Activated CD8-positive, alpha-beta memory T cell treated with anti-CD3 and anti-CD28 coated beads for 36 hours (primary cell): ENCODE measurements at regions not wholly inside any gene's neighbourhood (a gene's known extent, or its start where the extent isn't known, plus 50 kb on each side); places are given as distances from the start of the nearest gene placed in this dataset.

Experiments used
- CTCF ChIA-PET: fragments of 350-600 bp; sonication (Branson Sonifier 250); formaldehyde crosslinking; loops from one replicate; lab custom pipeline; 2021; ENCODE audit warnings: antibody characterized with exemption; lab: Charles Lee
- POLR2A ChIA-PET: fragments of 350-600 bp; sonication (Branson Sonifier 250); formaldehyde crosslinking; loops from one replicate; lab custom pipeline; 2021; ENCODE audit warnings: antibody characterized with exemption; lab: Charles Lee

GRCh38 chr22:48840112-48840949 is 987.3 kb downstream of the BRD1 start:
- POLR2A ChIA-PET: no interaction called here
- CTCF ChIA-PET: no interaction called here

GRCh38 chr22:48838846-48839730 is 988.6 kb downstream of the BRD1 start:
- ChIA-PET CTCF (no interaction called here), POLR2A (no interaction called here)

GRCh38 chr22:48838376-48838775 is 989.3 kb downstream of the BRD1 start:
- CTCF ChIA-PET: no interaction called here
- POLR2A ChIA-PET: no interaction called here

GRCh38 chr22:48837341-48837935 is 990.2 kb downstream of the BRD1 start:
- POLR2A ChIA-PET: no interaction called here
- CTCF ChIA-PET: no interaction called here

- ChIA-PET POLR2A (no interaction called here), CTCF (no interaction called here)
These were observed 990.9 kb downstream of the BRD1 start for GRCh38 chr22:48836673-48837340.

- CTCF ChIA-PET: interaction anchor here (0.6 kb wide), 1 partner anchor 608 kb away, joined by 3 read pairs; no protein-coding TSS in a partner anchor
These were observed 991.6 kb downstream of the BRD1 start for GRCh38 chr22:48835857-48836672.

GRCh38 chr22:48835364-48835763 is 992.3 kb downstream of the BRD1 start:
- ChIA-PET CTCF (no interaction called here), POLR2A (no interaction called here)

More at GRCh38 chr22:48835857-48836672, 991.6 kb downstream of the BRD1 start:
- POLR2A ChIA-PET: no interaction called here

GRCh38 chr22:48834404-48834803 is 993.3 kb downstream of the BRD1 start:
- POLR2A ChIA-PET: no interaction called here
- CTCF ChIA-PET: no interaction called here

GRCh38 chr22:48832592-48832991 is 995.1 kb downstream of the BRD1 start:
- ChIA-PET POLR2A (no interaction called here), CTCF (no interaction called here)

- POLR2A ChIA-PET: no interaction called here
- CTCF ChIA-PET: no interaction called here
These were observed 997.8 kb downstream of the BRD1 start for GRCh38 chr22:48829908-48830307.

- ChIA-PET POLR2A (no interaction called here), CTCF (no interaction called here)
These were observed 999.0 kb downstream of the BRD1 start for GRCh38 chr22:48828688-48829087.

- ChIA-PET CTCF (no interaction called here), POLR2A (no interaction called here)
These were observed 999.6 kb downstream of the BRD1 start for GRCh38 chr22:48827904-48828555.

- CTCF ChIA-PET: no interaction called here
These were observed 1000.3 kb downstream of the BRD1 start for GRCh38 chr22:48827268-48827846.

GRCh38 chr22:48826546-48826945 is 1001.1 kb downstream of the BRD1 start:
- ChIA-PET POLR2A (no interaction called here), CTCF (no interaction called here)

More at GRCh38 chr22:48827268-48827846, 1000.3 kb downstream of the BRD1 start:
- POLR2A ChIA-PET: no interaction called here

GRCh38 chr22:48825802-48826520 is 1001.7 kb downstream of the BRD1 start:
- ChIA-PET CTCF (no interaction called here), POLR2A (no interaction called here)

- POLR2A ChIA-PET: no interaction called here
- CTCF ChIA-PET: no interaction called here
These were observed 1002.7 kb downstream of the BRD1 start for GRCh38 chr22:48824712-48825651.
